GM12878 (cell line): ENCODE measurements at regions not wholly inside any gene's neighbourhood (a gene's known extent, or its start where the extent isn't known, plus 50 kb on each side); places are given as distances from the start of the nearest gene placed in this dataset.

Source experiments
- ATAC-seq: fragments of 200-7000 bp; cut with Tn5 transposase; 3 replicates; pipeline ENCODE4 v1.9.1; 2020; ENCODE audit warnings: mild to moderate bottlenecking, moderate library complexity
- BruUV-seq: library from RNA; stranded (reverse); fragments of 400-500 nt; replicated peaks from 2 replicates; lab custom pipeline; 2021; lab: Mats Ljungman, UMichigan
- CTCF ChIA-PET: fragments of 300-600 bp; sonication (Branson Sonifier 250); formaldehyde crosslinking; extraction: SDS; loops from one replicate; lab custom pipeline; 2021; ENCODE audit warnings: inconsistent platforms; lab: Yijun Ruan, JAX
- POLR2A ChIA-PET: fragments of 350-600 bp; formaldehyde crosslinking; extraction: SDS; loops from one replicate; lab custom pipeline; 2021; ENCODE audit warnings: inconsistent platforms; lab: Charles Lee
- RAD21 ChIA-PET: fragments of 300-600 bp; sonication (Branson Sonifier 250); formaldehyde crosslinking; loops from one replicate; lab custom pipeline; 2023; ENCODE audit warnings: antibody characterized with exemption; ENCODE audit not compliant: unreplicated experiment; lab: Charles Lee
- SMC1A ChIA-PET: fragments of 300-600 bp; sonication (Branson Sonifier 250); formaldehyde crosslinking; loops from one replicate; lab custom pipeline; 2023; ENCODE audit not compliant: unreplicated experiment, uncharacterized antibody; lab: Charles Lee
- DNase-seq: peaks from one replicate; pipeline ENCODE4 v3.0.0-alpha.2; 2011; ENCODE audit warnings: low read depth, low spot score
- FAIRE-seq: peaks from 3 replicates; lab custom pipeline; 2011; peaks lifted over from hg19 to GRCh38; lab: Jason Lieb, UNC
- H2AFZ ChIP-seq: 2 replicates; pipeline ENCODE4 v1.6.0; 2011; ENCODE audit warnings: low read depth, low read length, control low read depth; ENCODE audit not compliant: control insufficient read depth
- H3K27ac ChIP-seq: 2 replicates; pipeline ENCODE4 v1.5.1; 2011; ENCODE audit warnings: control low read depth; ENCODE audit not compliant: control insufficient read depth, insufficient read depth
- H3K27me3 ChIP-seq, 2 experiments: replicated peaks in 1 of 2; 2 replicates each; pipeline versions ENCODE4 v1.6.0 to v1.6.1; 2011; ENCODE audit warnings: low read length in 1 of 2; ENCODE audit not compliant: control insufficient read depth in 2 of 2, insufficient read depth in 2 of 2
- H3K36me3 ChIP-seq, 2 experiments: 2 replicates each; pipeline ENCODE4 v1.5.1; 2011; ENCODE audit warnings: low read length in 1 of 2; ENCODE audit not compliant: control insufficient read depth in 2 of 2, insufficient read depth in 2 of 2
- H3K4me1 ChIP-seq: 2 replicates; pipeline ENCODE4 v1.6.1; 2011; ENCODE audit warnings: mild to moderate bottlenecking, low read length, moderate library complexity, mixed read lengths; ENCODE audit not compliant: control insufficient read depth, insufficient read depth
- H3K4me2 ChIP-seq: 2 replicates; pipeline ENCODE4 v1.6.0; 2011; ENCODE audit warnings: control low read depth; ENCODE audit not compliant: control insufficient read depth, insufficient read depth
- H3K4me3 ChIP-seq: fragments of 200-600 bp; sonication (generic); 2 replicates; pipeline ENCODE4 v1.5.1; 2016
- H3K79me2 ChIP-seq: 2 replicates; pipeline ENCODE4 v1.6.0; 2011; ENCODE audit warnings: low read length; ENCODE audit not compliant: control insufficient read depth, insufficient read depth
- H3K9ac ChIP-seq: 2 replicates; pipeline ENCODE4 v1.8.0; 2011; ENCODE audit warnings: low read length, control low read depth, mixed read lengths; ENCODE audit not compliant: control insufficient read depth, insufficient read depth
- H3K9me3 ChIP-seq: replicated peaks from 3 replicates; pipeline ENCODE4 v1.5.1; 2011; ENCODE audit warnings: mild to moderate bottlenecking, low read length; ENCODE audit not compliant: control insufficient read depth, insufficient read depth
- H4K20me1 ChIP-seq: 2 replicates; pipeline ENCODE4 v1.6.0; 2011; ENCODE audit not compliant: control insufficient read depth, insufficient read depth
- ASH2L ChIP-seq: fragments of 300-600, 200-600 bp; sonication (generic); IDR thresholded peaks from 2 replicates; pipeline ENCODE4 v1.6.1; 2017; ENCODE audit warnings: low read depth, mild to moderate bottlenecking, borderline replicate concordance
- BCL11A ChIP-seq: IDR thresholded peaks from 2 replicates; pipeline ENCODE4 v1.6.1; 2011; ENCODE audit warnings: low read depth, low read length
- CREB1 ChIP-seq: IDR thresholded peaks from 2 replicates; pipeline ENCODE4 v1.6.1; 2012; ENCODE audit warnings: low read depth, mild to moderate bottlenecking, inconsistent platforms
- CREM ChIP-seq: IDR thresholded peaks from 2 replicates; pipeline ENCODE4 v1.6.1; 2014; ENCODE audit warnings: antibody characterized with exemption, low read depth
- FOS ChIP-seq: IDR thresholded peaks from 3 replicates; pipeline ENCODE4 v1.6.1; 2011; ENCODE audit warnings: borderline replicate concordance; ENCODE audit not compliant: insufficient read length; ENCODE audit errors: extremely low read depth
- MTA2 ChIP-seq: fragments of 450-650 bp; IDR thresholded peaks from 2 replicates; pipeline ENCODE4 v1.6.1; 2016; ENCODE audit warnings: low read depth, mild to moderate bottlenecking, moderate library complexity
- MTA3 ChIP-seq: IDR thresholded peaks from 2 replicates; pipeline ENCODE4 v1.6.1; 2012; ENCODE audit warnings: low read length, inconsistent platforms, borderline replicate concordance
- MYB ChIP-seq: fragments of 150-350 bp; IDR thresholded peaks from 2 replicates; pipeline ENCODE4 v1.6.1; 2014; ENCODE audit warnings: mild to moderate bottlenecking, low read depth, low read length, borderline replicate concordance
- RAD51 ChIP-seq: fragments of 450-650 bp; IDR thresholded peaks from 2 replicates; pipeline ENCODE4 v1.6.1; 2016; ENCODE audit warnings: moderate library complexity, mild to moderate bottlenecking, inconsistent platforms
- ZNF274 ChIP-seq: IDR thresholded peaks from one replicate; pipeline ENCODE4 v1.8.0; 2011; ENCODE audit not compliant: insufficient read length, insufficient read depth
- ZNF384 ChIP-seq: IDR thresholded peaks from 2 replicates; pipeline ENCODE4 v1.6.1; 2012; ENCODE audit warnings: low read depth, mild to moderate bottlenecking, low read length, improper control_type of control experiment, borderline replicate concordance
- ZNF622 ChIP-seq: fragments of 450-650 bp; IDR thresholded peaks from 2 replicates; pipeline ENCODE4 v1.6.1; 2017; ENCODE audit warnings: mild to moderate bottlenecking, inconsistent platforms
- WGBS: methylation state at CpG from one replicate; pipeline ENCODE4 v1.1.6; 2016; ENCODE audit warnings: low lambda C conversion rate; ENCODE audit not compliant: insufficient replicate concordance, insufficient coverage; ENCODE audit errors: missing lambda C conversion rate; 5-methylcytosine and 5-hydroxymethylcytosine counted together
- in situ Hi-C: fragments of 300-500 bp; cut with MboI; formaldehyde crosslinking; loops from 9 replicates; pipeline ENCODE4 v1.14.3; 2018; ENCODE audit warnings: mixed read lengths
- intact Hi-C: fragments of 100-400 bp; cut with micrococcal nuclease; formaldehyde crosslinking; loops from one replicate; pipeline ENCODE4 v1.14.2; 2022; ENCODE audit not compliant: unreplicated experiment
- TF ChIP-seq, protein P1 (sequence below): IDR thresholded peaks from 2 replicates; pipeline ENCODE4 v1.6.1; 2012; ENCODE audit warnings: mild to moderate bottlenecking, low read depth, low read length
- TF ChIP-seq, protein P2 (sequence below): fragments of 450-650 bp; formaldehyde crosslinking; IDR thresholded peaks from 2 replicates; pipeline ENCODE4 v1.4.0; 2022; ENCODE audit warnings: mild to moderate bottlenecking, moderate library complexity
- TF ChIP-seq, protein P3 (sequence below): IDR thresholded peaks from 2 replicates; pipeline ENCODE4 v1.6.1; 2011; ENCODE audit warnings: borderline replicate concordance, low read depth, mild to moderate bottlenecking, moderate library complexity, low read length; ENCODE audit not compliant: insufficient read depth, poor library complexity, severe bottlenecking
- TF ChIP-seq, protein P4 (sequence below): fragments of 450-650 bp; IDR thresholded peaks from 2 replicates; pipeline ENCODE4 v1.6.1; 2014; ENCODE audit warnings: mild to moderate bottlenecking

DNA sequence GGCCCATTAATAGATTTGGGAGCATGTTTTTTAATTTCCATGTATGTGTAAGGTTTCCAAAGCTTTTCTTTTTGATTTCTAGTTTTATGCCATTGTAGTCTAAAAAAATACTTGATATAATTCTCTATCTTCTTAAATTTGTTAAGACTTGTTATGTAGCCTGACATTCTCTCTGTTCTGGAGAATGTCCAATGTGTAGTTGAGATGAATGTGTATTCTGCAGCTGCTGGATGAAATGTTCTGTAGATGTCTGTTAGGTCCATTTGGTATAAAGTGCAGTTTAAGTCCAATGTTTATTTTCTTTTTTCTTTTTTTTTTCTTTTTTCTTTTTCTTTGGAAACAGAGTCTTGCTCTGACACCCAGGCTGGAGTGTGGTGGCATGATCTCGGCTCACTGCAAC, 378.5 kb upstream of the MAD2L1 start:
- BruUV-seq, result no TSS peak
- Histone ChIP-seq H2AFZ (no peak overlapping the region; the same call in 1 of the 2 replicates), H4K20me1 (no peaks in the 10 kb centered on the region), H3K36me3 (no peaks in the 10 kb centered on the region), H3K4me3 (no peak overlapping the region), H3K79me2 (no peaks in the 10 kb centered on the region), H3K4me2 (no peak overlapping the region), H3K9ac (no peak overlapping the region), H3K4me1 (no peaks in the 10 kb centered on the region), H3K9me3 (no peaks in the 10 kb centered on the region), H3K27me3 (no peaks in the 10 kb centered on the region), H3K27ac (no peak overlapping the region)
- no peak for DNase-seq
- ChIA-PET CTCF (interaction anchor here (1.1 kb wide), 1 partner anchor 10 kb away, joined by 3 read pairs; no protein-coding TSS in a partner anchor), RAD21 (interaction anchor here (0.6 kb wide), 1 partner anchor 1251 kb away, joined by 3 read pairs; no protein-coding TSS in a partner anchor), POLR2A (no interaction called here), SMC1A (interaction anchor here (0.7 to 1.0 kb wide), 2 partner anchors 10 to 93 kb away, joined by 3 read pairs; no protein-coding TSS in a partner anchor)
- in situ Hi-C loops, result no loop called here
- no peak for FAIRE-seq
- WGBS, result 0% methylated on average over 1 of the region's 1 CpG
- intact Hi-C loops, result no loop called here
- ATAC-seq, result no peak
- no peak for TF ChIP-seq MYB
- TF ChIP-seq, protein P1, sequence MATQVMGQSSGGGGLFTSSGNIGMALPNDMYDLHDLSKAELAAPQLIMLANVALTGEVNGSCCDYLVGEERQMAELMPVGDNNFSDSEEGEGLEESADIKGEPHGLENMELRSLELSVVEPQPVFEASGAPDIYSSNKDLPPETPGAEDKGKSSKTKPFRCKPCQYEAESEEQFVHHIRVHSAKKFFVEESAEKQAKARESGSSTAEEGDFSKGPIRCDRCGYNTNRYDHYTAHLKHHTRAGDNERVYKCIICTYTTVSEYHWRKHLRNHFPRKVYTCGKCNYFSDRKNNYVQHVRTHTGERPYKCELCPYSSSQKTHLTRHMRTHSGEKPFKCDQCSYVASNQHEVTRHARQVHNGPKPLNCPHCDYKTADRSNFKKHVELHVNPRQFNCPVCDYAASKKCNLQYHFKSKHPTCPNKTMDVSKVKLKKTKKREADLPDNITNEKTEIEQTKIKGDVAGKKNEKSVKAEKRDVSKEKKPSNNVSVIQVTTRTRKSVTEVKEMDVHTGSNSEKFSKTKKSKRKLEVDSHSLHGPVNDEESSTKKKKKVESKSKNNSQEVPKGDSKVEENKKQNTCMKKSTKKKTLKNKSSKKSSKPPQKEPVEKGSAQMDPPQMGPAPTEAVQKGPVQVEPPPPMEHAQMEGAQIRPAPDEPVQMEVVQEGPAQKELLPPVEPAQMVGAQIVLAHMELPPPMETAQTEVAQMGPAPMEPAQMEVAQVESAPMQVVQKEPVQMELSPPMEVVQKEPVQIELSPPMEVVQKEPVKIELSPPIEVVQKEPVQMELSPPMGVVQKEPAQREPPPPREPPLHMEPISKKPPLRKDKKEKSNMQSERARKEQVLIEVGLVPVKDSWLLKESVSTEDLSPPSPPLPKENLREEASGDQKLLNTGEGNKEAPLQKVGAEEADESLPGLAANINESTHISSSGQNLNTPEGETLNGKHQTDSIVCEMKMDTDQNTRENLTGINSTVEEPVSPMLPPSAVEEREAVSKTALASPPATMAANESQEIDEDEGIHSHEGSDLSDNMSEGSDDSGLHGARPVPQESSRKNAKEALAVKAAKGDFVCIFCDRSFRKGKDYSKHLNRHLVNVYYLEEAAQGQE, result no peak
- no peak for TF ChIP-seq BCL11A
- TF ChIP-seq, protein P2, sequence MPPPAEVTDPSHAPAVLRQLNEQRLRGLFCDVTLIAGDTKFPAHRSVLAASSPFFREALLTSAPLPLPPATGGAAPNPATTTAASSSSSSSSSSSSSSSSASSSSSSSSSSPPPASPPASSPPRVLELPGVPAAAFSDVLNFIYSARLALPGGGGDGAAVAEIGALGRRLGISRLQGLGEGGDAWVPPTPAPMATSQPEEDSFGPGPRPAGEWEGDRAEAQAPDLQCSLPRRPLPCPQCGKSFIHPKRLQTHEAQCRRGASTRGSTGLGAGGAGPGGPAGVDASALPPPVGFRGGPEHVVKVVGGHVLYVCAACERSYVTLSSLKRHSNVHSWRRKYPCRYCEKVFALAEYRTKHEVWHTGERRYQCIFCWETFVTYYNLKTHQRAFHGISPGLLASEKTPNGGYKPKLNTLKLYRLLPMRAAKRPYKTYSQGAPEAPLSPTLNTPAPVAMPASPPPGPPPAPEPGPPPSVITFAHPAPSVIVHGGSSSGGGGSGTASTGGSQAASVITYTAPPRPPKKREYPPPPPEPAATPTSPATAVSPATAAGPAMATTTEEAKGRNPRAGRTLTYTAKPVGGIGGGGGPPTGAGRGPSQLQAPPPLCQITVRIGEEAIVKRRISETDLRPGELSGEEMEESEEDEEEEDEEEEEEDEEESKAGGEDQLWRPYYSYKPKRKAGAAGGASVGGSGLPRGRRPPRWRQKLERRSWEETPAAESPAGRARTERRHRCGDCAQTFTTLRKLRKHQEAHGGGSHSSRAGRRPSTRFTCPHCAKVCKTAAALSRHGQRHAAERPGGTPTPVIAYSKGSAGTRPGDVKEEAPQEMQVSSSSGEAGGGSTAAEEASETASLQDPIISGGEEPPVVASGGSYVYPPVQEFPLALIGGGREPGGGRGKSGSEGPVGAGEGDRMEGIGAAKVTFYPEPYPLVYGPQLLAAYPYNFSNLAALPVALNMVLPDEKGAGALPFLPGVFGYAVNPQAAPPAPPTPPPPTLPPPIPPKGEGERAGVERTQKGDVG (CRISPR knock-in tag), result no peak
- TF ChIP-seq ZNF384, result no peak
- no peak for TF ChIP-seq RAD51
- no peak for TF ChIP-seq ASH2L
- TF ChIP-seq CREB1, result no peak
- no peak for TF ChIP-seq MTA3
- no peak for TF ChIP-seq ZNF622
- no peak for TF ChIP-seq FOS
- TF ChIP-seq MTA2, result no peak
- no peak for TF ChIP-seq CREM
- TF ChIP-seq ZNF274, result no peak
- TF ChIP-seq, protein P3, sequence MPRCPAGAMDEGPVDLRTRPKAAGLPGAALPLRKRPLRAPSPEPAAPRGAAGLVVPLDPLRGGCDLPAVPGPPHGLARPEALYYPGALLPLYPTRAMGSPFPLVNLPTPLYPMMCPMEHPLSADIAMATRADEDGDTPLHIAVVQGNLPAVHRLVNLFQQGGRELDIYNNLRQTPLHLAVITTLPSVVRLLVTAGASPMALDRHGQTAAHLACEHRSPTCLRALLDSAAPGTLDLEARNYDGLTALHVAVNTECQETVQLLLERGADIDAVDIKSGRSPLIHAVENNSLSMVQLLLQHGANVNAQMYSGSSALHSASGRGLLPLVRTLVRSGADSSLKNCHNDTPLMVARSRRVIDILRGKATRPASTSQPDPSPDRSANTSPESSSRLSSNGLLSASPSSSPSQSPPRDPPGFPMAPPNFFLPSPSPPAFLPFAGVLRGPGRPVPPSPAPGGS, result no peak
- TF ChIP-seq, protein P4, sequence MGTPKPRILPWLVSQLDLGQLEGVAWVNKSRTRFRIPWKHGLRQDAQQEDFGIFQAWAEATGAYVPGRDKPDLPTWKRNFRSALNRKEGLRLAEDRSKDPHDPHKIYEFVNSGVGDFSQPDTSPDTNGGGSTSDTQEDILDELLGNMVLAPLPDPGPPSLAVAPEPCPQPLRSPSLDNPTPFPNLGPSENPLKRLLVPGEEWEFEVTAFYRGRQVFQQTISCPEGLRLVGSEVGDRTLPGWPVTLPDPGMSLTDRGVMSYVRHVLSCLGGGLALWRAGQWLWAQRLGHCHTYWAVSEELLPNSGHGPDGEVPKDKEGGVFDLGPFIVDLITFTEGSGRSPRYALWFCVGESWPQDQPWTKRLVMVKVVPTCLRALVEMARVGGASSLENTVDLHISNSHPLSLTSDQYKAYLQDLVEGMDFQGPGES, result no peak
